ENCODE measurements at regions not wholly inside any gene's neighbourhood (a gene's known extent, or its start where the extent isn't known, plus 50 kb on each side); places are given as distances from the start of the nearest gene placed in this dataset.

GRCh38 chr4:12846368-12846767 is 637.8 kb downstream of the RAB28 start:
- DNase-seq: no peak

DNA sequence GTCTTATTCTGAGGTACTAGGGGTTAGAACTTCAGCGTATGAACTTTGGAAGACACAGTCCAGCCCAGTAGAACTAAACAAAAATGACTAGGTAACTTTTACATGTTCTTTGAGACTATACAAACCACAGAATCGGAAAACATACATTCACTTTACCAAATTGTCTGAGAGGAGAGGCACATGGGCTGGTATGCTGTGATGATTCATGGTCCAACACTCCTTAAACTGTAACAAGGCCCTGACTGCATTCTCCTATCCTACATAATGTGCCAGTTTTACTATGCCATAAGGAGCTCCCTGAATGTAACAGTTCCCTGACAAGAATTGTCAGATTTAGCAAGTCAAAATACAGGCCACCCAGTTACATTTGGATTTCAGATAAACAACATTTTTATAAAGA is 640.0 kb downstream of the RAB28 start:
- no peak for DNase-seq

DNA sequence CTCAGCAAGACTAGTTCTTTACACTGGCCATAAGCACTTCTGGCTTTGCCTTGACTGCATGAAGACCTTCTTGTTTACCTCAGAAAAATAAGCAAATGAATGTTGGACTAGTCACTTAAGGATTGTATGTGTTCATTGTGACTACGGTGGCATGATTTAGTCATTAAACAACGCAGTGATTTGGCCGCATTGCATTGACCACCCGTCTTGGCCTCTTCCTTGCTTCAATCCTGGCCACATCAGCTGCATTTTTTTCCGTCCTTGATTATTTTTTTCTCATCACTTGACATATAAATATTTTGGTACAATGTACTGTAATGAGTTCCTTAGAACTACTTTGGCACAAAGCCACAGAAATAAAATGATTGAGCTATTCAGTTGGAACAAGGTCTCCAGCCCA is 656.2 kb downstream of the RAB28 start:
- no peak for DNase-seq

DNA sequence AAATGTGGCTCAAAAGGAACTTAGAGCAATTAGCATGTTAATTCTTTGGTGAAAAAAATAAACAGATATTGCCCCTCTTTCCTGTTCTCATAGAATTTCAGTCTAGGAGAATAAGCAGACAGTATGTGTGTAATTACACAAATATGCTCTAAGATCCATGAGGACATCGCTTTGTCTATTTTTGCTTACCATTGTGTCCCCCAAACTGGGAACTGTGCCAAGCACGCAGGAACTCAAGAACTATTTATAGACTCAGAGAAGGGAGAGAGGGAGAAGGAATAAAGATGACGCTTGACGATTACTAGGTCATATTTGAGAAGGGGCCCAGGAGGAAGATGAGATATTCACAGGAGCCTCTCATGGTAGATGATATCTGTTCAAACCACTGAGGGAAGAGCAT is 692.6 kb downstream of the RAB28 start:
- no peak for DNase-seq

- no peak for DNase-seq
Measured at GRCh38 chr4:12787261-12787660, 696.9 kb downstream of the RAB28 start.

GRCh38 chr4:12778706-12779105 is 705.4 kb downstream of the RAB28 start:
- DNase-seq: no peak

DNA sequence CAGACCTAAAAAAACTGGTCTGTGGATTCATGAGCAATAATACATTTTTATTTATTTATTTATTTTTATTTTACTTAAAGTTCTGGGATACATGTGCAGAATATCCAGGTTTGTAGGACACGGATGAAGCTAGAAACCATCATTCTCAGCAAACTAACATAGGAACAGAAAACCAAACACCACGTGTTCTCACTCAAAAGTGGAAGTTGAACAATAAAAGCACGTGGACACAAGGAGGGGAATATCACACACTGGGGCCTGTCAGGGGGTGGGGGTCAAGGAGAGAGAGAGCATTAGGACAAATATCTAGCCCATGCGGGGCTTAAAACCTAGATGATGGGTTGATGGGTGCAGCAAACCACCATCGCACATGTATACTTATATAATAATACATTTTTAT is 705.9 kb downstream of the RAB28 start:
- DNase-seq: no peak

GRCh38 chr4:12770351-12770750 is 713.8 kb downstream of the RAB28 start:
- DNase-seq: no peak

DNA sequence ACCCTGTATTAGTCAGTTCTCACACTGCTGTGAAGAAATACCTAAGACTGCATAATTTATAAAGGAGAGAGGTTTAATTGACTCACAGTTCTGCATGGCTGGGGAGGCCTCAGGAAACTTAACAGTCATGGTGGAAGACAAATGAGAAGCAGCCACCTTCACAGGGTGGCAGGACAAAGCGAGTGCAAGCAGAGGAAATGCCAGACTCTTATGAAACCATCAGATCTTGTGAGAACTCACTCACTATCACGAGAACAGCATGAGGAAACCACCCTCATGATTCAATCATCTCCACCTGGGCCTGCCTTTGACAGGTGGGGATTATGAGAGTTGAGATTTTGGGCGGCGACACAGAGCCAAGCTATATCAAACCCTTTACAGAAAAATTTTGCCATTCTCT is 722.4 kb downstream of the RAB28 start:
- DNase-seq: no peak

DNA sequence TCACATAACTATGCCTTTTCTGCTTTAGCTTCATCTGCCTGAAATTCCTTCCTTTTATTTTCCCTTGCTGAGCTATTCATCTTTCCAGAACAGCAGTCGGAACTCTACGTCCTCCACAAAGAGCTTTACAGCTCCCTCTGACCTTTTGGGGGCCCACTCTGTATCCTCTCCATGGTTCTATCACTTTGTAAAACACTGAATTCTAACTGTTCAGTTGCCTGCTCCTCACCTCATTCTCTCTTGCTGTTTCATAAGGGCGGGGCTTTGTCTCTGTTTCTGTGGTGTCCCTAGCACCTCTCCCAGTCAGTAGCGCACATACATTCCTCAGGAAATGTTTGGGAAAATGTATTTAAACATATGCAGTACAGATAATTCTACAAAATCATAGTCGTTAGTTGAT is 737.0 kb downstream of the RAB28 start:
- DNase-seq: no peak

DNA sequence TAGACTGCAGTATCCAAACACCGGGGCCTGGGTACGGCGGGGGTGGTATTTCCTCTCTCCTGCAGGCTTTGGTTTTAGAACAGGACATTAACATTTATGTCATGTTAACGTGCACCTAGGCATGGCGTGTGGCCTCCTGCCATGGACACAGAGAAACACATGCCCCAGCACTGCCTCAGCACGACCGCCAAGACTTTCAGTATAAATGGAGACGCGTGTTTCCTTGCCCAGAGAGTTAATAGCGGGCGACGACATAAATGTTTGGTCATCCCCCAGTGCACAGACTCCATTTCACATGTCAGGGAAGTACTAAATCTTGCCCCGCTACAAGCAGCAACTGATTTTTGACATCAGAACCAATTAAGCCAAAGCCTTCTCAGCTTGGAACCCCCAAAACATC is 737.9 kb downstream of the RAB28 start:
- no peak for DNase-seq

- no peak for DNase-seq
Measured at GRCh38 chr4:12734586-12734985, 749.6 kb downstream of the RAB28 start.

GRCh38 chr4:12729384-12729783 is 754.8 kb downstream of the RAB28 start:
- DNase-seq: peak; percentile 48

DNA sequence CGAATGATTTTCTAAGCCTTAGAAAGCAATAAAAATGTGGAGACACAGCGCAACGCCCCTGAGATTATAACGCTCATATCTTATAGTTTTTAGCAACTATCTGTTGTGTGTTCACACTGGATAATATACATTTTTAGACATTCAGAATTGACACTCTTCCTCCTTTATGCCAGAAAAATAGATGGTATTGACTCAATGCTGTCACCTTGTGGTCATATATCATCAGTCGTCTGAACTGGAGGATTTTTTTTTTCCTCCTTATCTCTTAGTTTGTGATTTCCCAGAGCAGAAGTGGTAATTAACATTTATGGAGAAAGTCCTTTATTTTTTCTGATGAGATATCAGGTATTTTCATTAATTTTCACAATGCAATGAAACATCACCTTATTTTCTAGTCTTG is 759.6 kb downstream of the RAB28 start:
- DNase-seq: peak; percentile 26

GRCh38 chr4:12723849-12724447 is 760.2 kb downstream of the RAB28 start:
- no peak for DNase-seq

- DNase-seq: no peak
Measured at GRCh38 chr4:12716896-12717295, 767.2 kb downstream of the RAB28 start.

DNA sequence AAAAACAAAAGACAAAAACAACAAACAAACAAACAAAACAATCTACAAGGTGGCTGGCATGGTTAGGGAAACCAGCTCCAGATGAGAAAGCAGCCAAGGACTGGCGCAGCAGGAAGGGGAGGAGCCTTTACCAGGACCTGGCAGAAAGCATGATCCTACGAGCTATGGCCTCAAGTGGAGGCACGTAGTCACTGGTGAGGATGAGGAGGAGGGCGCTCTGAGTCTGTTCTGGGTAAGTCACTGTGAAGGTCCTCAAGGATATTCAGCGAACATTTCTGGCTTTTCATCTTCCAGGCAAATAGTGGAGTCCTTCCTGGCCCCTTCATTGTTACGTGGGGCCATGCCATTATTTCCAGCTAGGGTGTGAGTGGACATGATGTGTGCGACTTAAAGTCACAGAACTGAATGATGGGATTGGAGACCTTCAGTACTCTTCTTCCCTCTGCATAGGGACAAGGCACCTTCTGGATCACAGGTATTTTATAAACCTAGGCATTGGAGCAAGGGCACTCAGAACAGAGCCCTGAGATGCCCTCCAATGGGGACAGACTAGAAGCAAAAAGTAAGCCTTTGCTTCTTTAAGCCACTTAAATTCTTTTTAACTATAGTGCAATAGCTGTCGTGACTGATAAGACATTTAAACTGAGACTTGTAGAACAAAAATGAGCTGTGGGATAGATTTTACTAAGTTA is 771.3 kb downstream of the RAB28 start:
- DNase-seq: no peak

- no peak for DNase-seq
Measured at GRCh38 chr4:12707381-12708175, 776.6 kb downstream of the RAB28 start.

- DNase-seq: no peak
Measured at GRCh38 chr4:12703036-12703435, 781.1 kb downstream of the RAB28 start.

DNA sequence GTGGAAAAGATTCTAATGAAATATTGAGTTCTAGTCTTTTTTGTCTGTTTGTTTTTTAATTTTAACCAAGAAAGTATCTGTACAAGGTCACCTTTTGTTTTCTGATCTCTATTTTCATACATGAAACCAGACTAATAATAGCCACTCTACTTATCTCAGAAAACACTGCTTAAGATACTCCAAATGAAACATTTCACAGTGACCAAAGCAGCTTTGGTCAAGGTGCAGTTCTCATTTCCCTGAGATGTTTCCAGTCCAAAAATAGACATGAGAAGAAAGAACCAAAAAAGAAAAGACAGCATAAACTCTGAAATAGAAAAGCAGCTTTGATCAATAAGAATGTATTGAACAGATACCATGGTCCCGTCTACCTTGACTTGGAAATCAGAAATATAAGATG is 782.8 kb downstream of the RAB28 start:
- no peak for DNase-seq

DNA sequence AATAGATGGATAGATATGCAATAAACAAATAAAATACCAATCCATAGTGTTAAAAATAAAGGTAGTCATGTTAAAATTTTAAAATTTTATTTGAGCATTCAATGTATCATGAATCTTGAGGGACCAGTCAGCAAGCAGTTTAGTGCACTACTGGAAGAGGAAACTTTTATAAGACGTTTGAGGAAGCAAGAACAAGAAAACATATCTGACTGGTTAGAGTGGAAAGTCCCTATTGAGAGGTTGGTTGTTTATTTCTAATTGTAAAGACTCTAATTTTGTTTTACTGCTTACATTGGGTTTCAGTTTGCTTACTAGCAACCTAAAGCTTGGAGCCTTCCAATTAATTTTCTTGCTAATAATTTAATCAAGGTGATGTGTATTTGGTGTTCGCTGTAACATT is 786.2 kb downstream of the RAB28 start:
- no peak for DNase-seq

DNA sequence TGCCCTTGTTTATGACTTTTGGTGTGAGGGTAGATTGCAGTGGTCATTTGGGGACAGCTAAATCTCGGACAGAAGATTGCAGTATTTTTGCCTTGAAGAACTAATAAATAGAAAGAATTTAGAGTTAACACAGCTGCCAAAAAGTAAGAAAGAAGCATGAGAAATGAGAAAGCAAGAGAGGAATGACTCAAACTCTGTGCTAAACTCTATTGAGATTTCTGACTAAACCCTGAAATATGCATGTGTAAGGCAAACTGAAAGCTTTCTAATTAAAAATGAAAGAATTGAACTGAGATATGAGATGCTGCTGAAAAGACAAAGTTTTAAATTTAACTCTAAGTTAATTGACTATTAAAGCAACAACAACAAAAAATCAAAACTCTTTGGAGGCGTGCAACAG is 791.3 kb downstream of the RAB28 start:
- DNase-seq: no peak

DNA sequence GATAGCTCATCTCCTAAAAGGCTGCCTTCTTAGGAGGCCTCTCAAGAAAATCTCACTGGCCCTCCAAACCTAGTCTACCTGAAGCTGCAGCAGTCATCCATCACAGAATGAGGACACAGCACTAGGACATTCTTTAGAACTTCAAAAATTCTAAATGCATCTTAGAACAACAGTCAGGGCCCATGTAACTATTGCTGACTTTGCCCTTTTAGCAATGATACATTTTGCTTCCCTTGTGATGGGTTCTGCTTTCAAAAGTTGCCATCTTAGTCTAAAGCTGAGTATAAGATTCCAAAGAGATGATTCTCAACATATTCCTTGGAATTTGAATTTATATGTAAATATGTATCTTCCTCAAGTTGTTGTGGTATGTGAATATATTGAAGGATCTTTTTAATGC is 793.0 kb downstream of the RAB28 start:
- no peak for DNase-seq

GRCh38 chr4:12689457-12689856 is 794.7 kb downstream of the RAB28 start:
- DNase-seq: no peak
